ENCODE measurements at regions not wholly inside any gene's neighbourhood (a gene's known extent, or its start where the extent isn't known, plus 50 kb on each side); places are given as distances from the start of the nearest gene placed in this dataset.

- TF ChIP-seq MYC (IDR thresholded peaks at IDR 0.05; ENCODE audit: low read depth, low read length) (no peak), CTCF (IDR thresholded peaks at IDR 0.05; ENCODE audit: low read depth, low read length) (peak; percentile 53), MAX (IDR thresholded peaks at IDR 0.05; ENCODE audit: low read depth, low read length) (no peak)
- H3K4me3 ChIP-seq (ENCODE audit: low read depth, low read length): no peak overlapping the region
- DNase-seq (ENCODE audit: low read depth): peak; percentile 30
These were observed 1012.4 kb upstream of the CRIM1 start for GRCh38 chr2:35343135-35343534.

GRCh38 chr2:35339211-35339610 is 1016.4 kb upstream of the CRIM1 start:
- H3K4me3 ChIP-seq (ENCODE audit: low read depth, low read length): no peak overlapping the region
- no peak for TF ChIP-seq CTCF (IDR thresholded peaks at IDR 0.05; ENCODE audit: low read depth, low read length)
- no peak for TF ChIP-seq POLR2A (IDR thresholded peaks at IDR 0.05; ENCODE audit: extremely low read depth, insufficient read length)
- no peak for TF ChIP-seq MYC (IDR thresholded peaks at IDR 0.05; ENCODE audit: low read depth, low read length)
- TF ChIP-seq MAX (IDR thresholded peaks at IDR 0.05; ENCODE audit: low read depth, low read length): no peak
- no peak for DNase-seq (ENCODE audit: low read depth)

- no peak overlapping the region for H3K4me3 ChIP-seq (ENCODE audit: low read depth, low read length)
- no peak for DNase-seq (ENCODE audit: low read depth)
- no peak for TF ChIP-seq MAX (IDR thresholded peaks at IDR 0.05; ENCODE audit: low read depth, low read length)
- no peak for TF ChIP-seq POLR2A (IDR thresholded peaks at IDR 0.05; ENCODE audit: extremely low read depth, insufficient read length)
- TF ChIP-seq MYC (IDR thresholded peaks at IDR 0.05; ENCODE audit: low read depth, low read length): no peak
- TF ChIP-seq CTCF (IDR thresholded peaks at IDR 0.05; ENCODE audit: low read depth, low read length): no peak
These were observed 1017.7 kb upstream of the CRIM1 start for GRCh38 chr2:35337922-35338321.

- no peak for DNase-seq (ENCODE audit: low read depth)
- H3K4me3 ChIP-seq (ENCODE audit: low read depth, low read length): no peak overlapping the region
These were observed 1041.5 kb upstream of the CRIM1 start for GRCh38 chr2:35314049-35314448.

GRCh38 chr2:35301369-35301768 is 1054.2 kb upstream of the CRIM1 start:
- TF ChIP-seq MYC (IDR thresholded peaks at IDR 0.05; ENCODE audit: low read depth, low read length): no peak
- no peak for TF ChIP-seq CTCF (IDR thresholded peaks at IDR 0.05; ENCODE audit: low read depth, low read length)
- DNase-seq (ENCODE audit: low read depth): no peak
- no peak overlapping the region for H3K4me3 ChIP-seq (ENCODE audit: low read depth, low read length)

More at GRCh38 chr2:35314049-35314448, 1041.5 kb upstream of the CRIM1 start:
- TF ChIP-seq MYC (IDR thresholded peaks at IDR 0.05; ENCODE audit: low read depth, low read length): no peak
- TF ChIP-seq POLR2A (IDR thresholded peaks at IDR 0.05; ENCODE audit: extremely low read depth, insufficient read length): no peak
- no peak for TF ChIP-seq CTCF (IDR thresholded peaks at IDR 0.05; ENCODE audit: low read depth, low read length)

- no peak for DNase-seq (ENCODE audit: low read depth)
- TF ChIP-seq MYC (IDR thresholded peaks at IDR 0.05; ENCODE audit: low read depth, low read length) (no peak), CTCF (IDR thresholded peaks at IDR 0.05; ENCODE audit: low read depth, low read length) (no peak), POLR2A (IDR thresholded peaks at IDR 0.05; ENCODE audit: extremely low read depth, insufficient read length) (no peak), MAX (IDR thresholded peaks at IDR 0.05; ENCODE audit: low read depth, low read length) (no peak)
These were observed 1057.1 kb upstream of the CRIM1 start for GRCh38 chr2:35298493-35298892.

More at GRCh38 chr2:35298493-35298892, 1057.1 kb upstream of the CRIM1 start:
- no peak overlapping the region for H3K4me3 ChIP-seq (ENCODE audit: low read depth, low read length)
